HG02763 (cell line): ENCODE measurements at regions not wholly inside any gene's neighbourhood (a gene's known extent, or its start where the extent isn't known, plus 50 kb on each side); places are given as distances from the start of the nearest gene placed in this dataset.

Experiments
- ATAC-seq: cut with Tn5 transposase; IDR thresholded peaks from one replicate; pipeline ENCODE4 v1.9.1; 2021; ENCODE audit warnings: mild to moderate bottlenecking, moderate library complexity; ENCODE audit not compliant: unreplicated experiment

DNA sequence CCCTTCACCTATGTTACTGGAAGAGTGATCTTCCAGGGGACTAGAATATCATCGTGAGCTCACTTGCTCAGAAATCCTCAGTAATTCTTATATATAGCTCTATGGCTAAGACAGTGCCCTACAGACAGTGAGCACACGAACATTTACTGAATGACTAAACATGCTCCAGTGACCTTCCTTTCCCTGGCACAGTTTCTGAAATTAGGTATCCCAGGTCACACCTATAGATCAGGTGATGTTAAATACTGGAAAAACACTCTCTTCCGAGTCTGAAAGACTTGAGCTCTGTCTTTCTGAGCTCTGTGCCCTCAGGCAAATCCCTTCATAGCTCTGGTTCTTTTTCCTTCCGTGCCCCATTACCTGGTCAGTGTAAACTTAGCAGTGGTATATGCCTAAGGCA, 239.4 kb upstream of the LRIG1 start:
- ATAC-seq = no peak

DNA sequence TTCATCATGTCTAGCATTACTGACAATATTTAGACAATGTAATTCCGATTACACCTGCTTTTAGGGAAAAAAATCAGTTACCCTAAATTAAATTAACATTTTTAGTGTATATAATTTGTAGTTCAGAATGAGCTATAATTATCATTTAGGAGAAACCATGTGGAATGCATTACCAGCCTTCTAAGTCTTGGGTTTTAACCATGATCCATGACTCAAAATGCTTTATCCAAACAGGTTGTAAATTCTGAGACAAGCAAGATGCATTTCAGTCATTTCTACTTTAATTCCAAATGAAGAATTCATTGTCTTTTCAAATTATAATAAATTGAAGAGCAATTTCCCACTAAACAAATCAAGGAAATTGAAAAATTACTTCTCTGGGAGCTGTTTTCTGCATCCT, 243.7 kb upstream of the LRIG1 start:
- ATAC-seq = no peak

DNA sequence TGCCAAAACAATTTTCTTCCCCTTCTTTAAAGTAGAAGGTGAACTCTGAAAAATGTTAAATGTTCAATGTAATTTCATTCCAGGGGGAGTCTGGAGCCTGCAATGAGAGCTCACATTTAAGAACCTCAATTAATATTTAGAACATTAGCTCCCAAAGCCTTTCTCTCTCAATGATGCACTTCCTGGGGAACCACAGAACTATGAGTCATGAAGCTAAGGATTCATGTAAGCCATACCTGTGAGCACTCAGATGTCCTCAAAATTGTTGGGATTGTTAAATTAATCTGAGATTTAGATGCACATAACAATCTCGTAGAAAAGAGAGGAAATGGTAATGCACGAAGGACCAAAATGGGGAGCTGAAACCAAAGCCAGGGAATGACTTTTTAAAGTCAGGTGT, 244.2 kb upstream of the LRIG1 start:
- ATAC-seq = no peak

DNA sequence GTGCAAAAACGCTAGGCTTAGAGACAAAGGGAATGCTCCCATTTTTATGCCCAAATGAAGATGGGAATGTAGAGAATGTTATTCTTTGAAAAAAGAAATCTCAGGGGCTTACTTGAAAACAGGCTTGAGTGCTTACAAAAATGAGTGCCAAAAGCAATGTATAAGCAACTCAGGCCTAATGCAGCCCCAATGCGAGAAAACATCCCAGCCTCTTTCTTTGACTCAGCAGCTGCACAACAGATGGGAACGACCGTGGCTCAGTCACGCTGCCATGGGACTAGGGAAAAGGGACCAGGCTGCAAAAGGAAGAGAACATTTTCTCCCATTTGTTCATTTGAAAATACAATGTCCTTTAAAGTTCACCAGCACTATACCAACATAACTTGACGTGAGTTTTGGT, 246.4 kb upstream of the LRIG1 start:
- no peak for ATAC-seq

DNA sequence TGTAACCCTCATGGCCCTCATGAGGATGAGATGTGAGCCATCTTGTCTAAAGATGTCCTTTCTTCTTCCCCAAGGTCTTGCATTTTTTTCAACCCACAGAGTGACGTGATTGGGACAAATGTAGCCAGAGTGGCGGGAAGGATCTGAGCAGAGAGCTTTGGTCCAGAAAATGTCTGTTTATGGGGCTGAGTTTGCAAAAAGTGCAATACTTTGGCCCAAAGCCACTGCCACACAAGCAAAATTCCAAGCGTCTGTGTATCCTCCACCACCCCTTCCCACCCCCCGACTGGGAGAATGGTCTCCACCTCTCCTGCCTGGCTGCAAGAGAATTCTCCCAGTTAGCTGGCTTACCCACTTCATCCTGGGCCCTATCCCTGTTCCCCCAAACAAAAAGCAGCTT, 246.9 kb upstream of the LRIG1 start:
- no peak for ATAC-seq

DNA sequence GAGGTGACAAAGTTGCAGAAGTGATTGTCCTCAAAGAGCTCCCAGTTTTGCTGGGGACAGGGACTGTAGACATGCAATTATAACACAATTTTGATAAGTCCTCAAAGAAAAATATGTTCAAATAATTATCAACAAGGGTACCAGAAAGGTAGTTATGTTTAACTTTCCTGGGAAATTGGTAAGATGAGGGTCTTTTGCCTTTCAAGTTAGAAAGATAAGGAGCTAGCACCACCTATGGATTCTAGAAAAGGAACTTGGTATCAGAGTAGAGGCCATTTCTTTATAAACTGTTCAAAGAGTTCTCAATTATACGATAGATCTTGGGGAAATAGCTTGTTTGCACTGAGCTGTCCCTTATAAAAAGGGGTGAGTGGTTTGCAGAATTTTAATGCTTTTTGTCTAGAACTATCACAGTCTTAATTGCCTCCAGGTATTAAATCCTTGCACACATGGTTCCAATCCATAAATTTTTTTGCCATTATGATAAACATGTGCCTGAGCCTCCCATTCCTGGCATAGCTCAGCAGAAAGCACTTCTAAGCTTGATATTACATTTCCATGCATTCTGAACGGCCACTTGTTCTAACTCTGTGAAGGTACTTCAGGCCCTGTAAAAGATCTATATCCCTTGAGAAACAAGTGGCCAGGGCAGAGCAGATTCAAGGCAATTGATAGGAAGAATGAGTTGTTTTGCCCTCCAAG, 247.5 kb upstream of the LRIG1 start:
- ATAC-seq = no peak

DNA sequence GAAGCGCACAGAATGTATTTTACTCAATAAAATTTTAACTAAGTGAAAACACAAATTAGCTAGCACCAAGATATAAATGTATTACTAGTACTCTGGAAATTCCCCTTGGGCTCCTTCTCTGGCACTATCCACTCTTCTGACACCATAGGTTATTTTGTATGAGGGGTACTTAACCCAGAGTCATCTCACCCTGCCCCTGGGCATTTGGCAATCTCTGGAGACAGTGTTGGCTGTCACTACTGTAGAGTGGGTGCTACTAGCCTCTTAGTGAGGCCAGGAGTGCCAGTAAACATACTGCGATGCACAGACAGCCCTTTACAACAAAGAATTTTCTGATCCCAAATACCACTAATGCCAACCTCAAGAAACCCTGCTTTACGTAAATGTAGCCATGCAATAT, 246.3 kb upstream of the KBTBD8 start:
- ATAC-seq = no peak

DNA sequence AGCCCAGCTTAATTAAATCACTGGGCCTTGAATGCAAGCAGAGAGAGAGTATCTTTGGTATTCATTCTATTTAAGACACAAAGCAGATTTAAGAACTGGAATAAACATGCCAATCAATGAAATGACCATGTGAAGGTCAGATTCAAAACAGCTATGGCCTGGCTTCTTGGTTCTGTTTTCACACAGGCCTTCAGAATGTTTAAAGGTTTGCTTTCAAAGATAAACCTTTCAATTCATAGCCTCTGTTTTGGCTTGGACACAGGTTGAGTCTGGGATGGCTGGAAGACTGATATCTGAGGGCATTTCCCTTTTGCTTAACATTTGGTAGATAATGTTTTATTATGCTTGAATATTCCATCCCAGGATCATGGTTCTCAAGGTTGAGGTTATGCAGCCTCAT, 244.4 kb upstream of the KBTBD8 start:
- ATAC-seq = no peak

DNA sequence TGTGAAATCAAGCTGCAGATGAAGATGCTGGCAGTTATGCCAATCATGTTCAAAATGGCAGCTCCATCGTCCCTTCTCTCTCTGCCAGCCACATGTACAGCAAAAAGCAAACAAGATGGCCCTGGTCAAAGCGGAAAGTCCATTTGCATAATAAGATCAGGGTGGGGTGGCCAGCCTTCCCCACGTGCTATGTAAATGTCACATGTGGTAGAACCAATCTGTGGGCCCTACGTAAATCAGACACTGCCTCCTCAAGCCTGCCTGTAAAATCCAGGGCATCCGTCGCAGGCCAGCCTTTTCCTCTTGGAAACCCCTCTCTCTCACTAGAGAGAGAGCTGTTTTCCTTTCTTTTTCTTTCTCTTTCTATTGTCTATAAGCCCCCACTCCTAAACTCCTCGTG, 243.5 kb upstream of the KBTBD8 start:
- ATAC-seq = no peak

DNA sequence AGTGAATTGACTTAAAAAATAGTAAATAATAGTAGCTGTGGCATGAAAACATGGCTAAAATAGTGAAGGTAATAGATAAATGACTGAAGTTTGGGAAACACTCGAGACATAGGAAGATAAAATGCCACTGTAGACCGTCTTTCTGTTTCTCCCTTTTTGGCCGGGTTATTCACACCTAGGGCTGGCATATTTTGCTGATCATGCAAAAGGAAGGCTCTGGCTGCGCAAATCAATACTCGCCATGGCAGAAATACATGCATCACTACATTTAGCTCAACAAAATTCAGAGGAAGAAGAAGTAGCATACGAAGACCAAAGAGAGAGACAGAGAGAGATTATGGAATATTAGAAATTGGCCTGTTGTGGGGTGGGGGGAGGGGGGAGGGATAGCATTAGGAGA, 242.2 kb upstream of the KBTBD8 start:
- ATAC-seq = no peak

DNA sequence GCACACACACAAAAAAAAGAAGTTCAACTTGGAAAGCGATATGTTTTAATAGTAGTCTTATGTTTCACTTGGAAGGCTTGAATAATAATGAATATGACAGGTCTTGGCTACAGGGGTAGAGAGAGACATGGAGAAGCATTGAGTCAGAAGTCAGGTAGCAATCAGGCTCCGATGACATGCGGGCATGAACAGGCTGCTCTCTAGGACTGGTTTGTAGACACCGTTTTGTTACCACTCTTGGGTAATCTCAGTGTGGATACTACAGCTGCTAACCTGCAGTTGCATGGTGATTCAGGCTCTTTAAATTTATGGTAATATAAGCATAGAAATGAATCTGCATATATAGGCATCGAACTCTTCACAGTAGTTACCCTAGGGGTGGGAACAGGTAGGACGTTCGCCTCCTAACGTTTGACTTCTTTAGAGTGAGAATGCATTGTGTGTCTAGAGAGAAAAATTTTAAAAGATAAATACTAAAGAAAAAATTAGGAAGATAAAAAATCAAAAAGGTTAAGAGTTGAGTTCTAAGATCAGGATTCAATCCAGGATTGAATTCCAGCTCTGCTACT, 241.6 kb upstream of the KBTBD8 start:
- ATAC-seq = no peak

DNA sequence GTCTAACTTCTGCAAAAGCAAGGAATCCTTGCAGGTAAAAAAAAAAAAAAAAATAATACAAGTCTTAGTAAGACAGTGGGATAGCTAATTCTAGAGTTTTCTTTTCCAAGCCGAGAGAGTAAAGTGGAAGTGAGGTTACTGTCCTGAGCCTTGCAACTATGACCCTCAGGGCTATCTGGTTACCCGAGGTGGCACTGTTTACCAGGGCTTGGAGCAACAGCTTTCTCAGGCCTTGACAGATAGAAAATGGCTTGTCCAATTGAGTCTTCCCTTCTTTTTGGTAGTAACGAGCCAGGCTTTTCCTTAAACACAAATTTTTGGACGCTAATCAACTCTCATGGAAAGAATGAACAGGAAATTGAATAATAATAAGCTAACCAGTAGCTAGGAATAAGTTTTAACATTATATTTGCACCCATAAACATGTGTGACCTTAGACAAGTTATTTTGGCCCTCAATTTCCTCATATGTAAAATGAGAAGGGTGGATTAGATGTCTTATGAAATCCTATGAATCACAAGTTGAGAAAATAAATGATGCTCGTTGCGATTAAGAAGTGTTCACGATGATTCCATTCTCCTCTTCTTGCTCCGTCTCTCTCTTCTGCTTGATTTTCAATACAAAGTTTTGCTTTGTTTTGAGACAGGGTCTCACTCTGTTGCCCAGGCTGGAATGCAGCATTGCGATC, 236.9 kb upstream of the KBTBD8 start:
- no peak for ATAC-seq

DNA sequence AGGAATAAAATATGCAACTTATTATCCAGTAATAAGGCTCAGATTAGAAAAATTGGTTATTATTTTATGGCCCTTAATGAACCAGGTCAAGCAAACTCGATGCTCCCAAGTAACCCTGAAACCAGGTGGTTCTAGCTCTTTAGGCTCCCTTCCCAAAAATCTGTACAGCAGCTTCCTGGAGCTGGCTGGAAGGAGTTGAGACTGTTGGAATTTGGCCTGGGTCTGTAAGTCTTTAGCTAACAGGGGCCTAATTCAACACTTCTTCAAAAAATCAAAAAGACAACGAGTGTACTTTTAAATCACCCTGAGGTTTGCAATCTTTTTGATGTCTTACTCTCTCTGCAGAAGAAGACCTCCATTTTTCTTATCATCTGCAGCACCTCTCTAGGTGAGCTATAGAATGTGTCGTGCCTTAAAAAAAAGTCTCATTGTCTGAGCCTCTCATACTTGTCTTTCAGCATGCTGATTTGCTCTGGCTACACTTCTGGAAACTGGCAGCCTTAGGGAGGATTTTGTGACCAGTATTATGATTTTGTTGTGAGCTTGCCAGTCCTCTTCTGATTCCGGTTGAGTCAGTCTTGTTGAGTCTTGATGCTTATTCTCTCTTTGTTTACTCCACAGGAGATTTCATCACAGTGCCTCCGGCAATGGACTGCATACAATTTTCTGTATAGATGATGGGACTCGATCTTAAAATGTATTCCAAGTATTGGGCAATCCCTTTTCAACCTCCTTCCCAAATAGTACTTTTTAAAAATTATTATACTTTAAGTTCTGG, 235.0 kb upstream of the KBTBD8 start:
- ATAC-seq = no peak

DNA sequence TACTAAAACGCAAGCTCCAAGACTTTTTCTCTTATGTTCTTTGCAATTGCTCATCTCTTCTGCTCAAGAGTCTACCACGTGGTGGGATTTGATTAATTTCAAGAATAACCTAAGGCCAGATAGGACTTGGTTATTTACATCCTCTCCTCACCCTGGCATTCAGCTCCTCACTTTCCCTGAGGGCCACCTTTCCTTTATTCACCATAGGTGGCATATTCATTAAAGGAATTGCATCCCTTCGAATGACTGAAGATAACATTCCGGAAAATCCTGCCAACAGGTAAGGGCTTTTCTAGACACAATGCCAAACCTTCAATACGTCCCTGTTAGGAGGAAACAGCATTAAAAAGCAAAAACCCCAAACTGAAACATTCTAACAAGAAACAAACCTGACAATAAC, 220.0 kb upstream of the KBTBD8 start:
- ATAC-seq = no peak

DNA sequence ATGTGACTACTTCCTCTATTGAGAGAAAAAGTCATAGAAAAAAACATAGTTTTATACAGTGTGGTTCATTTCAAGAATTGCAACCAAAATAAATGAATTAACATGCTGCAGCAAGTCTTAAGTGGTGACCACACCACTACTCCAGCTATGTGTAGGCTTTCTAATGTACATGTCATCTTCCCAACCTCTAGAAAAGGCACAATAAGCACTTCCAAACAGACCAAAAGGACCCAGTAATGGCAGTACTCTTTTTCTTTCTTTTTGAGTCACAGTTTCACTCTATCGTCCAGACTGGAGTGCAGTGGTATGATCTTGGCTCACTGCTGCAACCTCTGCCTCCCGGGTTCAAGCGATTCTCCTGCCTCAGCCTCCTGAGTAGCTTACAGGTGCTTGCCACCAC, 219.3 kb upstream of the KBTBD8 start:
- no peak for ATAC-seq

DNA sequence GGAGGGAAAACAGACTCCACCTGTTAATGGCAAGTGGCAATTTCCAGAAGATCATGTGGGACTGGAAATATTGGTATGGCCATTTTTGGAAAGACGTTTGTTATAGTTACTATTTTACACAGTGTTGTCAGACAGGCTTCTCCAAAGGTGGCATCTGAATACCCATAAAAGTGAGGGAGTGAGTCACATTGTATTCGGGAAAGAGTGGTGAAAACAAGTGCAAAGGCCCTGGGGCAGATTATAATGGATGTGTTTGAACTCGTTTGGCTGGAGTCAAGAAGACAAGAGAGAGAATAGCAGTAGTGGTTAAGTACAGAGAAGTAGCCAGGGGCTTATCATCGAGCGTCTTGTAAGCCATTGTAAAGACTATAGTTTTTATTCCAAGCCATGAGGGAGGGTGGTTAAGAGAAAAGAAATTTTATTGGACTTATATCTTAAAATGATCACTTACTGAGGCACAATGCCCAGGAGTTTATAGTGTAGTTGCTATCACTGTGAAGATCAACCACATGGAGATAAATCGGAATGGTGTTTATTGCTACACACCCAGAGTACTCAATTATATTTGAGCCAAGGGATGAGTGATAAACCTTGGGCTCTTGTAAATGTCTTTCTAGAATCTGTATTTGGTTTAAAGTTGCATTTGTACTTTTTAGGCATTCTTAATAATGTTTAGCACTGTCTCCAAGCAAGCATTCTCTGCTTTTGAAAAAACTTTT, 212.8 kb upstream of the KBTBD8 start:
- ATAC-seq = no peak

DNA sequence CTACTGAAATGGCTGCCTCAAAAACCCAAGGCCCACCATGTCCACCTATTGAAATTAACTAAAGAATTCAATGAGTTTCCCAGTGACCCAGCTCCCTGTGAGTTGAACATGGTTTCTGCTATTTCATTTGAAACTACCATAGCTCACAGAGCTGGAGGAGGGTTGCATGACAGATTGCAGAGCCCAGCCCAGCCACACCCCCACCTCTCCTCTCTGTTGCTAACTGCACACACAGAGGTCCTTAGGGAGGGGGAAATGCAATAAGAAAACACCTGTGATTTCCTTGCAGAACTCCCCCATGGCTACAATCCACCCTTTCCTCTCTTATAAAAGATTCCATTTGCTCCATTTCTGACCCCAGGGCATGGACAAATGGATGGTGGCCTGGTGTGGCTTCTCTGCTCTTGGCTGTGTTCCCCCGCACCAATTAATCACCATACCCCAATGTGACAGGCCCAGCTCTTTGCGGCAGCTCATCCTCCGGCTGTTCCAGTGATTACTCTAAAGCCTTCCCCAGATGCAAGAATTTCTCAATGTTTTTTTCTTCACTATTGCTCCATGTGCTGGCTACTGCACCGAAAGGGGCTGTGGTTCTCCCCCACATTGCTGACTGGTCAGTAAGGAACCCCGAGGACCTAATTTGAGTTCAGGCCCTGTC, 208.4 kb upstream of the KBTBD8 start:
- no peak for ATAC-seq

DNA sequence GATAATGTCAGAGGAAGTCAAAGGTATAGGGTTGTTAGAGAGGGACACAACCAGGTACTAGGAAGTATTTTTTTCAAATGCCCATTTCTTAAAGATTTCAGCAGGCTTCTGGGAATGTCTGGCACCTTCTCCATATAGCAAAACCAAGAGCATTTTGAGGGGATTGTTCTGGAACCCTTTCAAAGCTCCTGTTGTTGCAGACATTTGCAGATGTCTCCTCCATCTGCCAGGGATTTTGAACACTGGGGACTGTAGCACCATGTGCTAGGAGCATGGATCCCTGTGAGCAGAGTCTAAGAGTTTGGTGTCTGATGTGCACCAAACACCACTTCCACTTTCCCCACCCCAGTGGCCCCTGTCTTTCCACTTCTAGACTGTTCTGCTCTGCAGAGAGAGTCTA, 206.0 kb upstream of the KBTBD8 start:
- no peak for ATAC-seq

DNA sequence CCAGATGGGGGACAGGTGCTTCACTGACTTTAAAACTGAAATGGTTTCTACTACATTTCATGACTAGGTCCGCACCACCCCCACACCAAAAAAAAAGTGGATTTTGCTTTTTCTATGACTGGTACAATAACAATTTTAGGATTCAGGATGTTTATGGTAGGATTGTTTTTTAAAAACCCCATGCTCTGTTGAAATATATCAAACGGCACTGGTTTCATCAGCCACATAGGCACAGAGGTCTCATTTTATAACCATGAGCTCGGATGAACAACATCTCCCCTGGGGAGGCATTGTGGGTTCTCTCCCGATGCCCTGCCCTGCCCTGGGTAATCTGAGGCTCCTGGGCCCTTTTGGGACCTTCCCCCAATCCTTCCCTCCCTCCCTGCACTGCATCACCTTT, 202.7 kb upstream of the KBTBD8 start:
- no peak for ATAC-seq

DNA sequence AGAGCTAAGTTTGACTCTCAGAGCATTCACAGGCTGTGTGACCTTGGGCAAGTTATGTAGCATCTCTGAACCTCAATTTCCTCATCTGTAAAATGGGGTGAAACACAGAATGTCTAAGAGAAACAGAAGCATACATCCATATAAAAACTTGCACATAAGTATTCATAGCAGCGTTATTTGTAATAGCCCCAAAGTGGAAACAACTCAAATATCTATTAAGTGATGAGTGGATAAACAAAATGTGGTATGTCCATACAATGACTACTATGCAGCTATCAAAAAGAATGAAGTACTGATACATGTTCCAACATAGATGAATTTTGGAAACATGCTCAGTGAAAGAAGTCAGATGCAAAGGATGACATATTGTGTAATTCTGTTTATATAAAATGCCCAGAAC, 201.8 kb upstream of the KBTBD8 start:
- no peak for ATAC-seq
